H1 (cell line): ENCODE measurements at regions not wholly inside any gene's neighbourhood (a gene's known extent, or its start where the extent isn't known, plus 50 kb on each side); places are given as distances from the start of the nearest gene placed in this dataset.

ENCODE experiments used
- RAD21 ChIP-seq, 2 experiments: IDR thresholded peaks in 1 of 2; conservative IDR thresholded peaks in 1 of 2; 2 replicates each; pipeline ENCODE4 v1.6.1; 2011; ENCODE audit warnings: low read depth in 2 of 2, low read length in 2 of 2, improper control_type of control experiment in 1 of 2, inconsistent platforms in 1 of 2, mild to moderate bottlenecking in 1 of 2, moderate library complexity in 1 of 2
- RFX5 ChIP-seq: IDR thresholded peaks from 2 replicates; pipeline ENCODE4 v1.6.1; 2011; ENCODE audit warnings: low read depth, low read length, improper control_type of control experiment, borderline replicate concordance
- TBP ChIP-seq: IDR thresholded peaks from 2 replicates; pipeline ENCODE4 v1.6.1; 2011; ENCODE audit warnings: low read depth, low read length, improper control_type of control experiment

DNA sequence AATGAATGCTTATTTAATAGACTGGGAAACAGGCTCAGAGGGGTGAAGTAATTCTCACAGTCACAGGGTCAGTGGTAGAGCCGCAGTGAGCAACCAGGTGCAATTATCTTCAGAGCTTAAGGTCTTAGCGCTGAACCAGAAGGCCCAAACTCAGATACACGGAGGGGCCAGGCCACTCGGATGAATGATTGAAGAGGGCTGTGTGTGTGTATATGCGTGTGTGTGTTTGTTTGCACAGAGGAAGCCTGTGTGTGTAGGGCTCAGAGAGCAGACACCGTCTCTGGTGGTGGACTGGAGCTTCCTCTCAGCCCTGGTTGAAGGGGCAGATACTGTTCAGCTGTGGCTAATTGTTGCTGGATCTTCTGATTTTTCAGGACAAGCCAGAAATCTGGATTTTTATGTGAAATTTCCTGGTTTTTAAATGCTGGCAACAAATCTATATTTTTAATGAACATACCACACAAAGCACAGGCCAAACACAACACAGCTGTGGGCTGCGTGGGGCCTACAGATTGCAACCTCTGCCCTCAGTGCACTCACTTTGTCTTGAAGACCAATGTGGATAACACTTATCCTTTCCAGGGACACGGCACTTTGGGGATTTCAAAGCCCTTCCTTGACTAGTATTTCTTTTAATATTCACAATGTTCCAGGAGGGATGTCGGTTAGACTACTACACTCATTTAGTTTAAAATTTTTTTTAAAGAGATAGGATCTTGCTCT, 94.5 kb upstream of the NRXN3 start (continued):
- no peak for TF ChIP-seq TBP
- no peak for TF ChIP-seq RAD21 (IDR thresholded peaks at IDR 0.05 in 1 of 2, conservative IDR thresholded peaks at IDR 0.05 in 1 of 2; ENCODE audit: low read depth in 2 of 2, low read length in 2 of 2)
- no peak for TF ChIP-seq RFX5
